Astrocyte (in vitro differentiated cells and primary cell): ENCODE measurements at regions not wholly inside any gene's neighbourhood (a gene's known extent, or its start where the extent isn't known, plus 50 kb on each side); places are given as distances from the start of the nearest gene placed in this dataset.

Source experiments
- DNase-seq: peaks from one replicate; pipeline ENCODE4 v3.0.0-alpha.2; 2010; ENCODE audit warnings: low read depth
- FAIRE-seq: peaks from 2 replicates; lab custom pipeline; 2011; peaks lifted over from hg19 to GRCh38; lab: Jason Lieb, UNC
- H2AFZ ChIP-seq: 2 replicates; pipeline ENCODE4 v1.6.0; 2012; ENCODE audit warnings: low read depth, low read length, inconsistent platforms
- H3K27ac ChIP-seq: 2 replicates; pipeline ENCODE4 v1.5.1; 2011; ENCODE audit warnings: low read depth, low read length, inconsistent platforms
- H3K27me3 ChIP-seq: 2 replicates; pipeline ENCODE4 v1.6.0; 2011; ENCODE audit warnings: low read length, inconsistent platforms; ENCODE audit not compliant: insufficient read depth
- H3K36me3 ChIP-seq: 2 replicates; pipeline ENCODE4 v1.5.1; 2011; ENCODE audit warnings: low read length, inconsistent platforms; ENCODE audit not compliant: insufficient read depth
- H3K4me1 ChIP-seq: 2 replicates; pipeline ENCODE4 v1.5.1; 2011; ENCODE audit warnings: low read length, inconsistent platforms; ENCODE audit not compliant: insufficient read depth
- H3K4me2 ChIP-seq: 2 replicates; pipeline ENCODE4 v1.6.0; 2012; ENCODE audit warnings: low read length, inconsistent platforms
- H3K4me3 ChIP-seq: 2 replicates; pipeline ENCODE4 v1.5.1; 2011; ENCODE audit warnings: low read depth, mild to moderate bottlenecking, low read length, inconsistent platforms; ENCODE audit not compliant: insufficient read depth
- H3K79me2 ChIP-seq: 2 replicates; pipeline ENCODE4 v1.6.0; 2012; ENCODE audit warnings: mild to moderate bottlenecking, low read length, inconsistent platforms; ENCODE audit not compliant: insufficient read depth
- H3K9ac ChIP-seq: 2 replicates; pipeline ENCODE4 v1.6.0; 2012; ENCODE audit warnings: mild to moderate bottlenecking, low read length, inconsistent platforms
- H3K9me3 ChIP-seq: 2 replicates; pipeline ENCODE4 v1.5.1; 2012; ENCODE audit warnings: low read depth, mild to moderate bottlenecking, low read length, inconsistent platforms; ENCODE audit not compliant: insufficient read depth
- H4K20me1 ChIP-seq: 2 replicates; pipeline ENCODE4 v1.6.0; 2012; ENCODE audit warnings: low read length, inconsistent platforms; ENCODE audit not compliant: insufficient read depth
- H3K27ac Mint-ChIP-seq: one replicate; pipeline ENCODE4 v1.8.0; 2021; ENCODE audit warnings: mild to moderate bottlenecking, mixed read lengths; ENCODE audit not compliant: unreplicated experiment
- H3K27me3 Mint-ChIP-seq: one replicate; pipeline ENCODE4 v1.8.0; 2021; ENCODE audit warnings: low read depth, mixed read lengths; ENCODE audit not compliant: unreplicated experiment
- H3K36me3 Mint-ChIP-seq: one replicate; pipeline ENCODE4 v1.8.0; 2021; ENCODE audit warnings: low read depth, mixed read lengths; ENCODE audit not compliant: unreplicated experiment
- H3K4me1 Mint-ChIP-seq: one replicate; pipeline ENCODE4 v1.8.0; 2021; ENCODE audit warnings: low read depth, mixed read lengths; ENCODE audit not compliant: unreplicated experiment
- H3K4me3 Mint-ChIP-seq: one replicate; pipeline ENCODE4 v1.8.0; 2021; ENCODE audit warnings: mild to moderate bottlenecking, moderate library complexity, mixed read lengths; ENCODE audit not compliant: unreplicated experiment
- H3K9me3 Mint-ChIP-seq: one replicate; pipeline ENCODE4 v1.8.0; 2021; ENCODE audit warnings: mild to moderate bottlenecking, mixed read lengths; ENCODE audit not compliant: unreplicated experiment
- EZH2 ChIP-seq: IDR thresholded peaks from 2 replicates; pipeline ENCODE4 v1.6.1; 2012; ENCODE audit warnings: mild to moderate bottlenecking, low read length, inconsistent platforms; ENCODE audit not compliant: insufficient read depth
- TF ChIP-seq, protein P1 (sequence below): IDR thresholded peaks from 2 replicates; pipeline ENCODE4 v1.5.1; 2011; ENCODE audit warnings: low read depth, mild to moderate bottlenecking, inconsistent platforms, low read length, moderate library complexity; ENCODE audit not compliant: insufficient read depth

DNA sequence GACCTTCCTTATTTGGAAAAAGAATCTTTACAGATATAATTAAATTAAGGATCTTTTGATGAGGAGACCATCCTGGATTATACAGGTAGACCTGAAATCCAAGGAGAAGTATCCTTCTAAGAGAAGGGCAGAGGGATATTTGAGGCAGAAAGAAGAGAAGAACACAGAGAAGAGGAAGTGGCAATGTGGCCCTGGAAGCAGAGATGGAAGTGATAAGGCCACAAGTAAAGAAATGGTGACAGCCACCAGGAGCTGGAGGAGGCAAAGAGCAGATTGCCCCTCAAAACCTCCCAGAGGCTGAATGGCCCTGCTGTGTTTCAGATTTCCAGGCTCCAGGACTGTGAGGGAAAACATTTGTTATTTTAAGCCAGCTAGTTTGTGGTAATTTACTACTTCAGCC is 93.0 kb upstream of the ANKRD55 start:
- H3K4me1 Mint-ChIP-seq = peaks cover 49% of the 10 kb centered on the region
- Histone ChIP-seq H3K9me3 (no peaks in the 10 kb centered on the region), H3K27me3 (no peaks in the 10 kb centered on the region), H2AFZ (no peak overlapping the region), H3K36me3 (no peaks in the 10 kb centered on the region), H3K9ac (no peak overlapping the region), H3K79me2 (no peaks in the 10 kb centered on the region), H4K20me1 (no peaks in the 10 kb centered on the region), H3K4me1 (peaks cover 10% of the 10 kb centered on the region), H3K4me3 (no peak overlapping the region), H3K4me2 (no peak overlapping the region), H3K27ac (no peak overlapping the region)
- TF ChIP-seq, protein P1, sequence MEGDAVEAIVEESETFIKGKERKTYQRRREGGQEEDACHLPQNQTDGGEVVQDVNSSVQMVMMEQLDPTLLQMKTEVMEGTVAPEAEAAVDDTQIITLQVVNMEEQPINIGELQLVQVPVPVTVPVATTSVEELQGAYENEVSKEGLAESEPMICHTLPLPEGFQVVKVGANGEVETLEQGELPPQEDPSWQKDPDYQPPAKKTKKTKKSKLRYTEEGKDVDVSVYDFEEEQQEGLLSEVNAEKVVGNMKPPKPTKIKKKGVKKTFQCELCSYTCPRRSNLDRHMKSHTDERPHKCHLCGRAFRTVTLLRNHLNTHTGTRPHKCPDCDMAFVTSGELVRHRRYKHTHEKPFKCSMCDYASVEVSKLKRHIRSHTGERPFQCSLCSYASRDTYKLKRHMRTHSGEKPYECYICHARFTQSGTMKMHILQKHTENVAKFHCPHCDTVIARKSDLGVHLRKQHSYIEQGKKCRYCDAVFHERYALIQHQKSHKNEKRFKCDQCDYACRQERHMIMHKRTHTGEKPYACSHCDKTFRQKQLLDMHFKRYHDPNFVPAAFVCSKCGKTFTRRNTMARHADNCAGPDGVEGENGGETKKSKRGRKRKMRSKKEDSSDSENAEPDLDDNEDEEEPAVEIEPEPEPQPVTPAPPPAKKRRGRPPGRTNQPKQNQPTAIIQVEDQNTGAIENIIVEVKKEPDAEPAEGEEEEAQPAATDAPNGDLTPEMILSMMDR = no peak
- TF ChIP-seq EZH2 = no peak
- H3K4me3 Mint-ChIP-seq = no peak overlapping the region
- peaks cover 2% of the 10 kb centered on the region for H3K9me3 Mint-ChIP-seq
- no peaks in the 10 kb centered on the region for H3K36me3 Mint-ChIP-seq
- no peak overlapping the region for H3K27ac Mint-ChIP-seq
- DNase-seq (no peak), FAIRE-seq (no peak)
- H3K27me3 Mint-ChIP-seq = peaks cover 3% of the 10 kb centered on the region

DNA sequence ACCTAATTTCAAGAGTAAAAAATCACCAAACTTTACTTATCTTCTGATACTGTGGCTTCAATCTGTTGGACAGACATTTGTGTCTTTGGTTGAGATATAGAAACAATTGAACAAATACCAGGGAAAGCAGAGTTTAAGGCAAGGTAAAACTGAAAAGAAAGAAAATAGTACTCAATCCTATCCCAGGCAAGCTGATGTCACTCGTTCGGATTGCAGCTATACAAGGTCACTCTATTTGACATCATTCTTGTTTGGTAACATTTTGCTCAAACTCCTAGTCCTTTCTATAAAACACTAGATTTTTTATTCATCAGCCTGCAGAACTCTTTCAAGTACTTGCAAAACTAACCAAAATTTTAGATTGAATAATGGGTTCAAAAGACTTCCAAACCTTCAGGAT is 91.9 kb upstream of the ANKRD55 start:
- H3K4me1 Mint-ChIP-seq = peaks cover 41% of the 10 kb centered on the region
- no peaks in the 10 kb centered on the region for H4K20me1 ChIP-seq
- H3K27ac ChIP-seq = no peak overlapping the region
- no peak for DNase-seq
- no peaks in the 10 kb centered on the region for H3K79me2 ChIP-seq
- no peak for FAIRE-seq
- no peak overlapping the region for H2AFZ ChIP-seq
- H3K9me3 Mint-ChIP-seq = no peaks in the 10 kb centered on the region
- H3K4me3 ChIP-seq = no peak overlapping the region
- no peaks in the 10 kb centered on the region for H3K36me3 ChIP-seq
- H3K27ac Mint-ChIP-seq = no peak overlapping the region
- H3K9ac ChIP-seq = no peak overlapping the region
- peaks cover 10% of the 10 kb centered on the region for H3K4me1 ChIP-seq
- peaks cover 3% of the 10 kb centered on the region for H3K27me3 Mint-ChIP-seq
- TF ChIP-seq EZH2 = no peak
- TF ChIP-seq, protein P1 = no peak
- H3K4me2 ChIP-seq = no peak overlapping the region
- no peaks in the 10 kb centered on the region for H3K9me3 ChIP-seq
- no peaks in the 10 kb centered on the region for H3K36me3 Mint-ChIP-seq
- H3K27me3 ChIP-seq = no peaks in the 10 kb centered on the region
- H3K4me3 Mint-ChIP-seq = no peak overlapping the region

DNA sequence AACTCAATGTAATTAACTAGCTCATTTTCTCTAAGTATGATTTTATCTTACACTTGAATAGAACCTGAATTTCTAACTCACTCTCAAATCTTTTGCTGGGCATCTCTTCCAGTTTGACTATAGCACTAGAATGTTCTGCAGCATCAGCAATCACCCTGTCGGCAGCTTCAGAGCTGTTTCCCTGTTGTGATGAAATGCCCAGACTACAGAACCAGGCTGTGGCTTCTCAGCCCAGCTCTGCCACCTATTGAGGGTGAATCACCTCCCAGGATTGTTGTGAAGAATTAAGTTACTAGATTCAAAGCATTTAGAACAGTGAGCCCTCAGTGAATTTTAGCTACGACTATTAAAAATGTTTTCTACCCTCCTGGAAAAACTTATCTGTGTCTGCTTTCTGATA is 90.4 kb upstream of the ANKRD55 start:
- no peak overlapping the region for H3K4me2 ChIP-seq
- H3K9me3 ChIP-seq = no peaks in the 10 kb centered on the region
- peaks cover 5% of the 10 kb centered on the region for H3K4me1 ChIP-seq
- no peaks in the 10 kb centered on the region for H4K20me1 ChIP-seq
- DNase-seq (peak; percentile 62), FAIRE-seq (peak; percentile 54)
- no peak overlapping the region for H3K4me3 ChIP-seq
- Mint-ChIP-seq H3K27me3 (peaks cover 3% of the 10 kb centered on the region), H3K27ac (peak overlapping the region; percentile 72), H3K4me3 (peak overlapping the region; percentile 22), H3K9me3 (no peaks in the 10 kb centered on the region), H3K4me1 (peaks cover 33% of the 10 kb centered on the region), H3K36me3 (no peaks in the 10 kb centered on the region)
- no peak overlapping the region for H3K9ac ChIP-seq
- no peaks in the 10 kb centered on the region for H3K36me3 ChIP-seq
- H2AFZ ChIP-seq = no peak overlapping the region
- TF ChIP-seq, protein P1 = no peak
- TF ChIP-seq EZH2 = no peak
- H3K27ac ChIP-seq = no peak overlapping the region
- H3K79me2 ChIP-seq = no peaks in the 10 kb centered on the region
- no peaks in the 10 kb centered on the region for H3K27me3 ChIP-seq
